HG02840 (cell line): ENCODE measurements at regions not wholly inside any gene's neighbourhood (a gene's known extent, or its start where the extent isn't known, plus 50 kb on each side); places are given as distances from the start of the nearest gene placed in this dataset.

Experiments
- ATAC-seq: cut with Tn5 transposase; IDR thresholded peaks from one replicate; pipeline ENCODE4 v1.9.1; 2021; ENCODE audit warnings: mild to moderate bottlenecking, moderate library complexity, moderate number of reproducible peaks; ENCODE audit not compliant: unreplicated experiment, low FRiP score

DNA sequence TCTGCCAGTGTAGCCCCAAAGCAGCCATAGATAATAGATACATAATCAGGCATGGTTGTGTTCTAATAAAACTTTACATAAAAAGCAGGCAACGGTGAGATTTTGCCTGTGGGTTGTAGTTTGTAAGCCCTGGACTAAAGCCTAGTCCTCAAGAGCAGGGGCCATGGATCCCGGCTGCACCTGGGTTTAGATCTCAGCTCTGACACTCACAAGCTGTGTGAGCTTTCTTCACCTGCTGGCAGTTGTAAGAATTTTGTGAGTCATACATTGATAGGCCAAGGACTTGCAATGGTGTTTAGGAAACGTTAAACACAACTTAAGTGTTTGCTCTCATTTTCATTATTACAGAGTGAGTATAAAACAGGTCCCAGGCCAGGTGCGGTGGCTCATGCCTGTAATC is 395.8 kb upstream of the TBX3 start:
- ATAC-seq: no peak

DNA sequence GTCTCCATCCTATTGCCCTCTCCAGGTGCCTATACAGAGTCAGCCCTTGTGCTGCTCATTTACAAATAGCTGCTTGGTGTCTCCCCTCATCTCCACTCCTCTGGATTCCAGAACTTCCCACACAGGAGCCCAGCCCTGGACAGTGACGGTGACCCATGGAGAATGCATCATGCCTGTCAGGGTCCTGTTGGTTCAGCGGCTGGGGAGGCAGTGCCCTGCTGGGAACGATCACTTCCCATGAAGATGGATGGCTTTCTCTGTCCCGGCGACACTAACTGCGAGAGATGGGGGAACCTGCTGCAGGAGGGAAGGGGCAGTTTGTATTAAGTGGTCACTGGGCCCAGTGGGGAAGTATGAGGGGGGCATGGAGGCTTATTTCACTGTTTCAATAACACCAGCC is 395.0 kb upstream of the TBX3 start:
- ATAC-seq: no peak

DNA sequence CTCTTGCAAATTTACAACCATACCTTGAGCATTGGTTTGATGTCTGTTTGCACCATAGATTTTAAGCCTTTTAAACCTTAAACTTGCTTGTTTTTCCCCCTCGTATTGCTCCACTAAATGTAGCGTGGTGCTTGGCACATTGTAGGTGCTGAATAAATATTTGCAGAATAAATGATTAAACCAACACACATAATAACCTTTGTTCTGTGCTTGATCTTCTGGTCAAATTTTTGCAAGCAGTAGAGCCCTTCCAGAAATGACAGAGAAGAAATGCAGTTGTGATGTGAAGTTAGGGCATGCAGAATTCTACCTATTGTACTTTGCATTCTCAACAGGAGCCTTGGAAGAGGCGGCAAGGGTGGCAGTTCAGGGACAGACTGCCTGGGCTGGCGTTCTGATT is 394.4 kb upstream of the TBX3 start:
- ATAC-seq: no peak

DNA sequence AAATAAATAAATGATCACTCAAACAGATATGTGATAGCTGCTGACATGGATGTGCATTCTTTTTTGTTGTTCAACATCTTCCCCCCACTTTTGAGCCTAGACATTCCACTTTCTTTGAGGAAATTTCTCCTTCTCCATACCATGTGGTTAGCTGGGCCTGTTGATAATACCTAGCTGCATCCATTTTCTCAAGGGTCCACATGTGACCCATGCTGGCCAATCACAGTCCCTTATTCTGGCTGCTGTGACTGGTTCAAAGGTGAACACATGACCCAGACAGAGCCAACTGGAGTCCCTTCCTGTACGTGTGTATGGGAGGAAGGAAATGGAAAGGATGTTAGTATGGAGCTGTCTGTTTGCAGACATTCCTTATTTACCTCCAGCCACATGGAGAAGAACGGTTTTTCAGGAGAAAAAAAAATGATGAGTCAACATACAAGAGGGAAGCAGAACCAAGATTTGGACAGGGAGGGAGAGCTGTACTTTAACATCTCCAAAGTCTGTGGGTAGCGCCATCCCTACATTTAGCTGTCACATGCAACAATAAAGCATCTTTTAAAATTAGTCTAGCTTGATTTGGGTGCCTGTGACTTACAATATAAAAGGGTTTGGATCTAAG is 391.7 kb upstream of the TBX3 start:
- no peak for ATAC-seq

DNA sequence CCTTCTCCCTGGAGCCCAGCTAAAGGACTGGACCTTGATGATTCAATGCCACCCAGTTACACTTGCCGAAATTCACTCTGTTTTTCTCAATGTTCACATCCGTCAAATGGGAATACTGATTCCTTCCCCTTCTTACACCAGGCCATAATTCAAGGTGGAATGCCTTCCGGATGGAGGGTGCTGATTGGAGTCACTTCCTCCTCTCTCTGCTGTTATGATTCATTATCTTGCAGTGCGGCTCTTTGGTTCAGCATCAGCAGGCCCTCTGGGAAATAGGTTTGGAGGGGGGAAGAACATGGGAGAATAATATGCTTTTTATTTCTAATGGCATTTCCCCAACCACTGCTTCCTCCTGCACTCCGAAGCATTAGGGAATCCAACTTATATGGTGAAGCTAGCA is 390.6 kb upstream of the TBX3 start:
- ATAC-seq: no peak

DNA sequence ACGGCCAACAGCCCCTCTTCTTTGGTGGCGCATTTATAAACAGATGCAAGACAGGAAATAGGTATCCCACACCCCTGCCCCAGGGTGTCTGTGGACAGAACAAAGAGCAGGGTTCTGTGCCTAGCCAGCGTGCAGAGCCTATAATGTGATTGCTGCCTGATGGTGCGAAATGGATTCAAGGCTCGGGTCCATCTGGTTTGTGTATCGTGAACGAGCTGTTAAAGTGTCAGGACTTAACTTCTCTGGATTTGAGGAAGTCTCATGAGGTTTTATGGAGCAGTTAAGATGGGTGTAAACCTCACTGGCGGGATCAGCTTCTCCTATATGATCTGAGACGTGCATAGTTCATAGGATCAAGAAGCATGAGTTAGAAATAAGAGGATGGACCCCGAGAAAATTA is 388.7 kb upstream of the TBX3 start:
- no peak for ATAC-seq

DNA sequence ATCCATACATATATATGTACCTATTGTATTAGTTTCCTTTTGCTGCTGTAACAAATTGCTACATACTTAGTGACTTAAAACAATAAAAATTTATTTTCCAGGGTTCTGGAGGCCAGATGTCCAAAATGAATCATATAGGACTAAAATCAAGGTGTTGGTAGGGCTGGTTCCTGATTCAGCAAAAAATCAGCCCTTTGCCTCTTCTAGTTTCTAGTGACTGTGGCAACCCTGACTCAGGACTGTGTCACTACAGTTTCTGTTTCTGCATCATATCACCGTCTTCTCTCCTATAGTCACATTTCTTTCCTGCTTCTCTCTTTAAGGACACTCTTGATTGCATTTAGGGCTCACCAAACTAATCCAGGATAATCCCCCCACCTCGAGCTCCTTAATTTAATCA is 386.3 kb upstream of the TBX3 start:
- no peak for ATAC-seq

DNA sequence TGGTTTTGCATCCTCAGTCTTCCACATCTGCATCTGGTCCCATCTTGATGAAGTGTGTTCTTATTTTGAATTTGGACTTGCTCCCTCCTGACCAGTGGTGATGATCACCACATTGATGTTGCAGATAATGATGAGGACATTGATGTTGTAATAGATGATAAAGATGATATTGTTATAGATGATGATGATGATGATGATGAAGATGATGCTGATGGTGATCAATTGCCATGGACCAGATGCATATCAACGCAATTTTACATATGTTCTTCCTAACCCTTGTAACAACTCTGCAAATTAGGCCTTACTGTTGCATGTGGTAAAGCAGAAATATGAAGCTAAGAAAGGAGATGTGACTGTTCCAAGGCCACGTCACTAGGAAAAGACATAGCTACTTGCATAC is 380.3 kb upstream of the TBX3 start:
- no peak for ATAC-seq

DNA sequence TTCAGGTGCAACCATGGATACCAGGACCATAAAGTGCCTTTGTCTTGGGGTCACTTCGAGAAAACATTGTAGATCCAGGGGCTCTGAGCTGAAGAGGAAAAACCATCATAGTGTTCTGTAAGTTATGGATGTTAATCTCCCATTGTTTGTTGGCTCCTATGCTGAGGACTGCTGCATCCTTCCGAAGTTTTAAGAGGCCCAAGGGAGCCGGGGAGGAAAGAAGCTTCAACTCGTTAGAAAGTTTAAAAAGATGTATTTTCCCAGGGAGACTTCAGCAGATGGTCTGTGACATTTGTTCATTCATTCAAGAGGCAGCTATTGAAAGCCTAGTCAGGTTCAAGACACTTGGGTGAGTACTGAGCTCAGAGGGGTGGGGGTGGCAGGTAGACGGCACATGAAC is 378.8 kb upstream of the TBX3 start:
- no peak for ATAC-seq

DNA sequence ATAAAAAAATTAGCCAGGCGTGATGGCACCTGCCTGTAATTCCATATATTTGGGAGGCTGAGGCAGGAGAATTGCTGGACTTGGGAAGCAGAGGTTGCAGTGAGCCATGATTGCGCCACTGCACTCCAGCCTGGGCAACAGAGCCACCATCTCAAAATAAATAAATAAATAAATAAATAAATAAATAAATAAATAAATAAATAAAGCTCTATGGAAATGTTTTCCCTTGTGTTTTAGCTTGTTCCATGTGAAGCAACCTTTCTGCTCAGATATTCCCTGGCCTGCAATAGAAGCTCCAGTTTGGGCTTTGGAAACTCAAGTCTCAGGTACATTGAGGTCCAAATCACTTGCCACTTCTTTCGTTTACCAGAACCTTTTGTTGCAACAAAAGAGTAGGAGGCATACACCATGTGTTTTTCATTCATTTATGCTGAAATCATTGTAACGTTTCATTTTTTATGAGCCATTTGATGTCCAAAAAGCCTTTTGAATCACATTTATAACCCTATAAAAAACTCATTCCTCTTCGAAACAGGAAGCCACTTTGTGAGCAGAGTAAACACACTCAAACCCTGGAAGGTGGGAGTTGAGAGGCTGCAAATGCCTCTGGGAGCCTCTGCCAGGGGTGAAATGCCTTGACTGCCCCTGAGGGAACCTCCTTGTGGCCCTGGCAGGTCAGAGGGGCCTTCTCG is 376.6 kb upstream of the TBX3 start:
- ATAC-seq: no peak

DNA sequence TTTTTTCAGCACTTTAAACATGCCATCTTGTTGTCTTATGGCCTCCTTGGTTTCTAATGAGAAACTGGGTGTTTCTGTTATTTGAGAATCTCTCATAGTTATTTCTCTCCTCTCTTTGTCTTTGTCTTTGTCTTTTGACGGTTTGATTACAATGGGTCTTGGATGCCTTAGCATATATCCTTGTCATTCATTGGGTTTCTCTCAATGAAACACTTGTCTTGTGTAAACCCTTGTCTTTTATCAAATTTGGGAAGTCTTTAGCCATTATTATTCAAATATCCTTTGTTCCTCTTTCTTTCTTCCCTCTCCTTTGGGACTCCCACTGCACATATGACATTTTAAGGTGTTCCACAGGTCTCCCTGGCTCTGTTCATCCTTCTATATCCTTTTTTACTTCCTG is 373.5 kb upstream of the TBX3 start:
- ATAC-seq: no peak

DNA sequence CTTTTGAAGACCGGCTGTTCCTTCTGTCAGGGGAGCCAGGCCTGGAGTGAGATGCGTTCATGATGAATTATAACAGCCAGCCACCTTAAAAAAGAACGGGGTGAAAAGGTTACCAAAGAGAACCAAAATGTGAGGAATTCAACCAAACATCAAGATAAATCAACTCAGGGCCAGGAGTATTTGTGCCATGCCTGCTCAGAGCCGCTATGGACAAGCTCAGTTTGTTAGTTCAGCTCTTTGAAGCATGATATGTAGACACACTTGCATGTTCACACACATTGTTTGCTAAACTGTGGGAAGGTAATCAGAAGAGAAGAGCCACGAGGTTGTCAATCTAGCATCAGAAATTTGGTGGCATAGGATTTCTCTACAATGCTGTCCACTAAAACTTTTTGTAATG is 367.4 kb upstream of the TBX3 start:
- ATAC-seq: no peak

DNA sequence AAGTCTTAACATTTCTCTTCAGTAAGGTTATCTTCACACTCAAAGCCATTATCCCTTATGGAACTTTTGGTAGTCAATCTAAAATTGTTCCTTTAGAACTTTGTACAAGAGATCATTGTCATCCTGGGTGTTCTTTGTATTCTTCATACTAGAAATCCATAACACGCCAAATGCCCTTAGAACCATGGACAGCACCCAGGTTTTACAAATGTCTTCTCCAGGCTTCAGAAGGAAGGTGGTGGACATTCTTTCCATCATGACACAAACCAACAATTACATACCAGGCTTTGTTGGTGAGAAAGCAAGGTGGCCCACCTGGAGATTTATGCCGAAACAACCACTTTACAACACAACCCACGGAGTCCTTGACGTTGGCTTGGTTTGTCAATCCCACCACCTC is 365.6 kb upstream of the TBX3 start:
- ATAC-seq: no peak

DNA sequence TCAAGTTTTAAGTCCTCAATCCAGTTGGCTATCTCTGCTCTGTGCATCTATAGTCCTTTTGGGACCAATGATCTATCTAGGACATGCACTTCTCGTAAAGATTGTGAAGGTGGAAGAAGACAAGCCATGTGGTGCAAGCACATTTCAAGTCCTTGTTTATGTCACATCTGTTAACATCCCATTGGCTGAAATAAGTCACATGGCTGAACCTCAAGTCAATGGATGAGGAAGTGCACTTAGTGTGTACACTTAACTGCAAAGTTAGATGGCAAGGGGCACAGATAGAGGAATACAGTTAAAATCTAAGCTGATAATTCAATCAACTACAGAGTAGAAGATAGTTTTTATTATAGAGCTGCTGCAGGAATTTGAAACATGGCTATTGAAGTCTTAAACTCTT is 362.8 kb upstream of the TBX3 start:
- ATAC-seq: no peak

DNA sequence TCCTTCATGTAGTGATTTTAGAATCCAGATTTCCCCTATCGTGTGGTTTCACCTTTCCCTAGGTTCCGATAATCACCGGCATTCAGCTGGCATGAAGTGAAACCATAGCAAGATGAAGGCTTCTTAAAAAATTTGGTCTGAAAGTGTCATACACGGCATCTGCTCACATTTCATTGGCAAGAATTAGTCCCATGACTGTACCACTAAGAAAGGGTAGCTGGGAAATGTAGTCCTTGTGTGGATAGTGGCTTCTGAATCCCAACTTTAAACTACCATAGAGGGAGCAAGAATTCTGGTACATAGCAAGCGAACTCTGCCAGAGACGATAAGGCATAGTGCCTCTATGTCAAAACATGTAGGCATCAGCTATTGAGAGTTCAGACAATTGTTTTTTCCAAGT is 360.1 kb upstream of the TBX3 start:
- no peak for ATAC-seq

DNA sequence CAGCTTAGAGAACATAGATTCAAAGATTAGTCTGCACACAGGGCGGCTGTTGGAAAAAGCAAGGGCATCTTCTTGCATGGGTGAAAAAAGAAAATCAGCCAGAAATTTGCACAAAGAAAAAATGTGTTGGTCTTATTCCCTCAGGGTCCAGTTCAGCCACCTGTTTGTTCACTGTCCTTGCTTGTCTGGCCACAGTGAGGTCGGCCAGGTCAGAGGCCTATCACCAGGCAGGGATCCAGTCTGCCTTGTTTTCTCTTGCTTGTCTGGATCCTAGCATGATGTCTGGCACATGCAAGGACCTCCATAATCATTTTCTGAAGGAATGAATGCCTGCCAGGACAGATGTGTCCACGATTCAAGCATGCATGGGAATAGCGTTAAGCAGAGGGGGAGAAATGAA is 359.1 kb upstream of the TBX3 start:
- ATAC-seq: no peak

DNA sequence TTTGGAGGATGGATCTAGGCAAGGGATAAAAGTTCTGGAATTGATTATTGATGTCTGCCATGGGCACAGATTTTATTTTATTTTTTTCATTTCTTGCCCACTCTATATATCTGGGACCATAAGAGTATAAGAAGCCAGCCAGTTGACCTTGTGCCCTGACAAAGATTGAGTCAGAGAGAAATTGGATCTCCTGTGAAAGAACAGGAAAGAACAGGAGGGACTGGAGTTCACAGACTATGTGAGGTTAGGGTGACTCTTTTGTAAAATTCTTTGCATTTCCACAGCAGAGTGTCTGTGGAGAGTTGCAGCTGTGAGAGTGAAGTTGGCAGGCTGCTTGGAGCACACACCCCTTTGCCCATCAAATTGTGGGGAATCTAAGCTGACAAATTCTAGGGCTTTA is 358.4 kb upstream of the TBX3 start:
- ATAC-seq: no peak

DNA sequence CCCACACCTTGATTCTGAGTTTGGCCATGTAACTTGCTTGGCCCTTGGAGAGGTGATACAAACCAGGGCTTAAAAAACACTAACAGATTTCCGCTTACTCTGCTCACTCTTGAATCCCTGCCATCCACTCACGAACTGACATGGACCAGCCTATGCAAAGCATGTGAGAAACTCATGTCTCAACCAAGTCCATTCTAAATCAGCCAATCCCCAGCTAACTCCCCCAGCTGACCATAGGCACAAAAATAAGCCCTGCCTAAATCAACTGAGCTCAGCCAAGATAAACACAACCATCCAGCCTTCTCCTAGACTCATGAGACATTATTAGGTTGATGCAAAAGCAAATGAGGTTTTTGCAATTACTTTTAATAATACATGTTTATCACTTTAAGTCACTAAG is 353.9 kb upstream of the TBX3 start:
- no peak for ATAC-seq

DNA sequence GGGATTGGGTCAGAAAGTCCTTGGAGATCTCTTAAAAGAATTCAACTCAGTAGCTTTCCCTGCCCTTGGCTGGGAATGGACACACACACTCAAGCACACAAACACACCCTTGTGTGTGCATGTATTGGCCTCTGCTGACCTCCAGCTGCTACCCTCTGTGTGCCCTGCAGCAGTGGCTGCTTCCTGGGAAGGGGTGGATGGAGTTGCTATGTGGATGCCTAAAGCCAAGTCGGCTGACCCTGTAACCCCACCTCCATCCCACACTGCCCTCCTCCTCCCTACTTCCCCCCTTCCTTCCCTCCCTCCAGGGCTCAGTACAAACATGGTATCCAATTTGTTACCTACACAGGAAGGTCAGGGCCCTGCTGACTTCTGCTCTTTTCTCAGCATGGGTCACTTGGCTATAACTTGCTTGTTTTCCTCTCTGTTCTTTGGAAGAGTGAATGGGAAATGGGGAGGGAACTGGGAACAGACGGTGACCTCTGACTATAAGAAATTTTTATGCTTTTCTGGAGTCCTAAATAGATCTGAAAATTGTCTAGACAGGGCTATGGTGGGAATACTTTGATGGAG is 351.6 kb upstream of the TBX3 start:
- no peak for ATAC-seq

DNA sequence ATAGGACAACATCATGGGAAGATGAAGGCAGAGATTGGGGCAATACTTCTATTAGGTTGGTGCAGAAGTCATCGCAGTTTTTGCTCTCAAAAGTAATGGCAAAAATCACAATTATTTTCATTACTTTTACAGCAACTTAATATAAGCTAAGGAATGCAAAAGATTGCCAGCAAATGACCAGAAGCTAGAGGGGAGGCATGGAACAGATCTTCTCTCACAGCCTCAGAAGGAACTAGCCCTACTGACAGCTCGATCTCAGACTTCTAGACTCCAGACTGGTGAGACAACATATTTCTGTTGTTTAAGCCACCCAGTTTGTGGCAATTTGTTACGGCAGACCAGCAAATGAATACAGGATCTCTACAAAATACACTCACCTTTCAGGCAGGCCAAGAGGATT is 348.5 kb upstream of the TBX3 start:
- ATAC-seq: no peak

DNA sequence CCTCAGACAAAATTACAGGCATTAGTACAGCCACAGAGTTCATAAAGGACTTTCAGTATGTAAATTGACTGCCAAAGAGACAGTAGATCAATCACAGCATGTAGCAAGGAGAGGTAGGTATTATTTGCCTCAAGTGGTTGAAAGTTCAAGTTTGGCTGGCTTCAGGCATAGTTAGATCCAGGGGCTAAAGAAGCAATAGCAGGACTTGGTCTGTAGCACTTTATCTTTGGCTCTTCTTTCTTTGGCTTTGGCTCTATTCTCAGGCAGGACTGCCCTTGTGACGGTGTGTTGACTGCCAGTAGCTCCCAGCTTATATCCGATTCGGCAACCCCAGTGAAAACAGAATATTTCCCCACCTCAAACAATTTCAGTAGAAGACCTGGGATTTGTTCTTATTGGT is 346.0 kb upstream of the TBX3 start:
- no peak for ATAC-seq

DNA sequence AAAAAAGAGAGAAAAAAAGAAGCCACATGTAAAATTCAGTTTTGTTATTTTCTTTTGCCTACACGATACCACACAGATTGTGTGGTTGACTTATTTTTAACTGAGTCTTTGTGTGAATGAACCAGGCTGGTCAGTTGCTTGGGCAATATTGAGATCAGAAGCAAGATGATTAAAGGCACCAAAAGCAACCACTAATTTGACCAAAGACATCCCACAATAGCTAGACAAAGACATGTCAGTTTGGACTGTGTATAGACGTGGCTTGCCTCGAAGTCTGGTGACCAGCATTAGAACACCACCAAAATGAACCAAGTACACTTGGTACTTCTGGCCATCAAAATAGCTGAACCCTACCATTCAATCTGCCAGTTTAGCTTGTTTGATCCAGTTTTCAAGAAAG is 340.6 kb upstream of the TBX3 start:
- no peak for ATAC-seq
